ENCODE measurements at regions not wholly inside any gene's neighbourhood (a gene's known extent, or its start where the extent isn't known, plus 50 kb on each side); places are given as distances from the start of the nearest gene placed in this dataset.

DNA sequence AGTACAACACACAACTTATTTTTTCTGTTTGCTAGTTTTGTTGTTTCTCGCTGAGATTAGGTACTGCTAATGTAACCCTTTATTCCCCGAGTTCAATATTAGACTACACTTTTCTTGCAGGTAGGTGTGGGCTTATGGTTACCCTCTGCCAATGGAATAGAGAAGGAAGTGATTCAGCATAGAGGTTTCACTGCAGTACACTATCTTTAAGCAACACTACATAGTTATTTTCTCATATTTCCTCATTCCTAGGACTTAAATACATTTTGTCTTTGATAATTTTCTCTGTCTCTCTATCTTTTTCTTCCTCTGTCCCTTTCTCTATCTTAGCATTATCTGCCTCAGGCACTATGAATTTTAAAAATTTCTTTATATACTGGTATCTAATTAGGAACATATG lies 791.0 kb downstream of the FAM181B start:
- TF ChIP-seq ZBTB7A (IDR thresholded peaks at IDR 0.05; ENCODE audit: low read depth) (no peak), TAF1 (IDR thresholded peaks at IDR 0.05; ENCODE audit: low read depth) (no peak), NFIC (IDR thresholded peaks at IDR 0.05) (no peak), FOXM1 (IDR thresholded peaks at IDR 0.05; ENCODE audit: borderline replicate concordance, low read depth) (no peak), RAD21 (IDR thresholded peaks at IDR 0.05; ENCODE audit: low read depth) (no peak), TEAD4 (IDR thresholded peaks at IDR 0.05) (no peak), EGR1 (IDR thresholded peaks at IDR 0.05) (no peak), CEBPB (IDR thresholded peaks at IDR 0.05) (no peak)
- TF ChIP-seq, protein P1, sequence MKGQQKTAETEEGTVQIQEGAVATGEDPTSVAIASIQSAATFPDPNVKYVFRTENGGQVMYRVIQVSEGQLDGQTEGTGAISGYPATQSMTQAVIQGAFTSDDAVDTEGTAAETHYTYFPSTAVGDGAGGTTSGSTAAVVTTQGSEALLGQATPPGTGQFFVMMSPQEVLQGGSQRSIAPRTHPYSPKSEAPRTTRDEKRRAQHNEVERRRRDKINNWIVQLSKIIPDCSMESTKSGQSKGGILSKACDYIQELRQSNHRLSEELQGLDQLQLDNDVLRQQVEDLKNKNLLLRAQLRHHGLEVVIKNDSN (IDR thresholded peaks at IDR 0.05) = no peak
- TF ChIP-seq, protein P2, sequence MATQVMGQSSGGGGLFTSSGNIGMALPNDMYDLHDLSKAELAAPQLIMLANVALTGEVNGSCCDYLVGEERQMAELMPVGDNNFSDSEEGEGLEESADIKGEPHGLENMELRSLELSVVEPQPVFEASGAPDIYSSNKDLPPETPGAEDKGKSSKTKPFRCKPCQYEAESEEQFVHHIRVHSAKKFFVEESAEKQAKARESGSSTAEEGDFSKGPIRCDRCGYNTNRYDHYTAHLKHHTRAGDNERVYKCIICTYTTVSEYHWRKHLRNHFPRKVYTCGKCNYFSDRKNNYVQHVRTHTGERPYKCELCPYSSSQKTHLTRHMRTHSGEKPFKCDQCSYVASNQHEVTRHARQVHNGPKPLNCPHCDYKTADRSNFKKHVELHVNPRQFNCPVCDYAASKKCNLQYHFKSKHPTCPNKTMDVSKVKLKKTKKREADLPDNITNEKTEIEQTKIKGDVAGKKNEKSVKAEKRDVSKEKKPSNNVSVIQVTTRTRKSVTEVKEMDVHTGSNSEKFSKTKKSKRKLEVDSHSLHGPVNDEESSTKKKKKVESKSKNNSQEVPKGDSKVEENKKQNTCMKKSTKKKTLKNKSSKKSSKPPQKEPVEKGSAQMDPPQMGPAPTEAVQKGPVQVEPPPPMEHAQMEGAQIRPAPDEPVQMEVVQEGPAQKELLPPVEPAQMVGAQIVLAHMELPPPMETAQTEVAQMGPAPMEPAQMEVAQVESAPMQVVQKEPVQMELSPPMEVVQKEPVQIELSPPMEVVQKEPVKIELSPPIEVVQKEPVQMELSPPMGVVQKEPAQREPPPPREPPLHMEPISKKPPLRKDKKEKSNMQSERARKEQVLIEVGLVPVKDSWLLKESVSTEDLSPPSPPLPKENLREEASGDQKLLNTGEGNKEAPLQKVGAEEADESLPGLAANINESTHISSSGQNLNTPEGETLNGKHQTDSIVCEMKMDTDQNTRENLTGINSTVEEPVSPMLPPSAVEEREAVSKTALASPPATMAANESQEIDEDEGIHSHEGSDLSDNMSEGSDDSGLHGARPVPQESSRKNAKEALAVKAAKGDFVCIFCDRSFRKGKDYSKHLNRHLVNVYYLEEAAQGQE (IDR thresholded peaks at IDR 0.05; ENCODE audit: low read depth) = no peak
- TF ChIP-seq, protein P3, sequence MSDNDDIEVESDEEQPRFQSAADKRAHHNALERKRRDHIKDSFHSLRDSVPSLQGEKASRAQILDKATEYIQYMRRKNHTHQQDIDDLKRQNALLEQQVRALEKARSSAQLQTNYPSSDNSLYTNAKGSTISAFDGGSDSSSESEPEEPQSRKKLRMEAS (IDR thresholded peaks at IDR 0.05) = no peak

DNA sequence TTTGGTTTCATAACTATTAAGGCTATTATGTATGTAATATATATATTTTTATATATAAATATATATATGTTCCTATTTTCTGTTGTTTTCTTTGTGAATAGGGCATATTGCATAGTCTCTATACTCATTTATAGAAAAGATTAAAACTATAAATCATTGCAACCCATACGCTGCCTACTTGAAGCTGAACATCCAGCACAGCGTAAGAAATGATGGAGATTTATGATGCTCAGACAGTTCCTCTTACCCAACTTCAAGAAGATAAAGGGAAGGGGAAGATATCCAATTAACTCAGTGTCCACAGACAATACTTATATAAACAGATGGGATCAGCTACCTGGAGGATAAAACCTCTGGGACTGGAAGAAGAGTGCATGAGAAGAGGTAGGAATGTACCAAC lies 791.7 kb downstream of the FAM181B start:
- TF ChIP-seq, protein P1 (IDR thresholded peaks at IDR 0.05) = no peak
- TF ChIP-seq ZBTB7A (IDR thresholded peaks at IDR 0.05; ENCODE audit: low read depth) (no peak), NFIC (IDR thresholded peaks at IDR 0.05) (no peak), EP300 (IDR thresholded peaks at IDR 0.05; ENCODE audit: borderline replicate concordance) (no peak), CEBPB (IDR thresholded peaks at IDR 0.05) (no peak), CREB1 (IDR thresholded peaks at IDR 0.05; ENCODE audit: low read depth) (no peak), TCF12 (IDR thresholded peaks at IDR 0.05; ENCODE audit: low read depth) (no peak), TEAD4 (IDR thresholded peaks at IDR 0.05) (no peak), RAD21 (IDR thresholded peaks at IDR 0.05; ENCODE audit: low read depth) (no peak), YY1 (IDR thresholded peaks at IDR 0.05; ENCODE audit: low read depth) (no peak), FOXM1 (IDR thresholded peaks at IDR 0.05; ENCODE audit: borderline replicate concordance, low read depth) (no peak), EGR1 (IDR thresholded peaks at IDR 0.05) (no peak)
- TF ChIP-seq, protein P2 (IDR thresholded peaks at IDR 0.05; ENCODE audit: low read depth) = no peak
- TF ChIP-seq, protein P3 (IDR thresholded peaks at IDR 0.05) = no peak

DNA sequence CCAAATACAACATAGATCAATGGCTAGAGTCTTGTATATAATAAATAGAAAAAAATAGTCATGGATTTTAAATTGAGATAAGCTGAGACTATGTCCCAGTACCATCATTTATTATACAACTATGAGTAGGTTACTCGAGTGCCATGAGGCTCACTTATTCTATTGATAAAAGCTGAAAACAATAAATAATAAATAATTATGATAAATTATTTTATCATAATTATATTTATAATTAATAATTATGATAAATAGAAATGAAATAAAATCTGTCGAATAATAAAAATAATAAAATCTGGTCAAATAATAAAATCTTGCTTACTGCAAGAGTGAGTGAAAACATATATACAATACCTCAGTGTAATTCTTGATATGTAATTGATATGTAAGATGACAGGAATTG lies 801.4 kb downstream of the FAM181B start:
- TF ChIP-seq, protein P1 (IDR thresholded peaks at IDR 0.05) = no peak
- TF ChIP-seq, protein P2 (IDR thresholded peaks at IDR 0.05; ENCODE audit: low read depth) = no peak
- TF ChIP-seq NFIC (IDR thresholded peaks at IDR 0.05) = no peak
- TF ChIP-seq EP300 (IDR thresholded peaks at IDR 0.05; ENCODE audit: borderline replicate concordance) = no peak
- no peak for TF ChIP-seq CREB1 (IDR thresholded peaks at IDR 0.05; ENCODE audit: low read depth)
- no peak for TF ChIP-seq TCF12 (IDR thresholded peaks at IDR 0.05; ENCODE audit: low read depth)
- TF ChIP-seq TAF1 (IDR thresholded peaks at IDR 0.05; ENCODE audit: low read depth) = no peak
- TF ChIP-seq, protein P3 (IDR thresholded peaks at IDR 0.05) = no peak
- no peak for TF ChIP-seq CEBPB (IDR thresholded peaks at IDR 0.05)
- TF ChIP-seq YY1 (IDR thresholded peaks at IDR 0.05; ENCODE audit: low read depth) = no peak
- TF ChIP-seq ZBTB7A (IDR thresholded peaks at IDR 0.05; ENCODE audit: low read depth) = no peak
- TF ChIP-seq RAD21 (IDR thresholded peaks at IDR 0.05; ENCODE audit: low read depth) = no peak
- no peak for TF ChIP-seq TEAD4 (IDR thresholded peaks at IDR 0.05)
- TF ChIP-seq FOXM1 (IDR thresholded peaks at IDR 0.05; ENCODE audit: borderline replicate concordance, low read depth) = no peak
- no peak for TF ChIP-seq EGR1 (IDR thresholded peaks at IDR 0.05)

DNA sequence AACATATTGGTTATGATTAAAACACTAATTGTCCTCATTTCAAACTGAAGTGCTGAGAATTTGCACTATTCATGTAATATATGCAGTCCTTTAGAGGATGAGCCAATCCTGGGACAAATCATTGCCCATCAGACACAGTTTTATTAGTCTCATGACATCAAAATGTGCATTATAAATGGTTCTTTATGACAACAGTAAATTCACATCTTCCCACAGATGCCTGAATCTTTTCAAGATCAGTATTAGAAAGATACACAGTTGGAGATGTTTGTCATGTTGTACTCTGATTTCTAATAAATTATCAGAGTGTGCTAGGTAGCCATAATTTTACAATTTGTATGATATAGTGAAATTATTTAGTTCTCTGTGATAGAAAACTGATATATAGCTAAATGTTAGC lies 813.5 kb downstream of the FAM181B start:
- TF ChIP-seq FOXM1 (IDR thresholded peaks at IDR 0.05; ENCODE audit: borderline replicate concordance, low read depth) (no peak), CREB1 (IDR thresholded peaks at IDR 0.05; ENCODE audit: low read depth) (no peak), YY1 (IDR thresholded peaks at IDR 0.05; ENCODE audit: low read depth) (no peak), TCF12 (IDR thresholded peaks at IDR 0.05; ENCODE audit: low read depth) (no peak), TEAD4 (IDR thresholded peaks at IDR 0.05) (no peak), TAF1 (IDR thresholded peaks at IDR 0.05; ENCODE audit: low read depth) (no peak), NFIC (IDR thresholded peaks at IDR 0.05) (no peak), CEBPB (IDR thresholded peaks at IDR 0.05) (no peak)
- TF ChIP-seq, protein P3 (IDR thresholded peaks at IDR 0.05) = no peak
- TF ChIP-seq, protein P2 (IDR thresholded peaks at IDR 0.05; ENCODE audit: low read depth) = no peak

Data from Ishikawa (cell line).